Keratinocyte (primary cell): ENCODE measurements at regions not wholly inside any gene's neighbourhood (a gene's known extent, or its start where the extent isn't known, plus 50 kb on each side); places are given as distances from the start of the nearest gene placed in this dataset.

ENCODE experiments used
- EZH2 ChIP-seq: IDR thresholded peaks from one replicate; pipeline ENCODE4 v1.6.1; 2012; ENCODE audit warnings: inconsistent platforms, mild to moderate bottlenecking, low read length, moderate library complexity
- TF ChIP-seq, protein P1 (sequence below), 3 experiments: IDR thresholded peaks in 1 of 3; conservative IDR thresholded peaks in 1 of 3; optimal IDR thresholded peaks in 1 of 3; 2 replicates in 2 of 3; 3 replicates in 1 of 3; pipeline versions ENCODE3 to v1.5.1; 2011; ENCODE audit warnings: low read length in 3 of 3, mild to moderate bottlenecking in 3 of 3, moderate library complexity in 2 of 3, control low read depth in 1 of 3, inconsistent platforms in 1 of 3; ENCODE audit not compliant: insufficient read depth in 2 of 3; ENCODE audit errors: extremely low read depth in 1 of 3

DNA sequence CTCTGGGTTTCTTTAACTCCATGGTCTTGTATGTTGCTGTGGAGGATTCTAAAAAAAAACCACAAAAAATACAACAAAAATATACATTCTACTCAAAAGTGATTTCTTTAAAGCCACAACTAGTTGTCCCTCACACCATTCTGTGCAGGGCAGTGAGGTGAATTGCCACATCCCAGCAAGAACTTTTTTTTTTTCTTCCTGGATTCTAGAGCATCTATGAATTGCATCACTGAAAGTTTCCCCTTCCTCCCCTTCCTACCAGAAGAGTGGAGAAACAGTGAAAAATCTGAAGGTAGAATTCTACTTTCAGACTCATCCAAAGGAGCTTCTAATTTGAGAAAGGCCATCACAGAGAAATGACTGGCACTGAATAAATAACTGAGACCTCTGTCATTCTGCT, 395.3 kb downstream of the AEBP2 start:
- TF ChIP-seq, protein P1, sequence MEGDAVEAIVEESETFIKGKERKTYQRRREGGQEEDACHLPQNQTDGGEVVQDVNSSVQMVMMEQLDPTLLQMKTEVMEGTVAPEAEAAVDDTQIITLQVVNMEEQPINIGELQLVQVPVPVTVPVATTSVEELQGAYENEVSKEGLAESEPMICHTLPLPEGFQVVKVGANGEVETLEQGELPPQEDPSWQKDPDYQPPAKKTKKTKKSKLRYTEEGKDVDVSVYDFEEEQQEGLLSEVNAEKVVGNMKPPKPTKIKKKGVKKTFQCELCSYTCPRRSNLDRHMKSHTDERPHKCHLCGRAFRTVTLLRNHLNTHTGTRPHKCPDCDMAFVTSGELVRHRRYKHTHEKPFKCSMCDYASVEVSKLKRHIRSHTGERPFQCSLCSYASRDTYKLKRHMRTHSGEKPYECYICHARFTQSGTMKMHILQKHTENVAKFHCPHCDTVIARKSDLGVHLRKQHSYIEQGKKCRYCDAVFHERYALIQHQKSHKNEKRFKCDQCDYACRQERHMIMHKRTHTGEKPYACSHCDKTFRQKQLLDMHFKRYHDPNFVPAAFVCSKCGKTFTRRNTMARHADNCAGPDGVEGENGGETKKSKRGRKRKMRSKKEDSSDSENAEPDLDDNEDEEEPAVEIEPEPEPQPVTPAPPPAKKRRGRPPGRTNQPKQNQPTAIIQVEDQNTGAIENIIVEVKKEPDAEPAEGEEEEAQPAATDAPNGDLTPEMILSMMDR (optimal IDR thresholded peaks at IDR 0.05 in 1 of 3, IDR thresholded peaks at IDR 0.05 in 1 of 3, conservative IDR thresholded peaks at IDR 0.05 in 1 of 3; ENCODE audit: extremely low read depth in 1 of 3, insufficient read depth in 2 of 3, low read length in 3 of 3): no peak
- TF ChIP-seq EZH2: no peak
